Renal pelvis (tissue), 1 donor: ENCODE measurements at regions not wholly inside any gene's neighbourhood (a gene's known extent, or its start where the extent isn't known, plus 50 kb on each side); places are given as distances from the start of the nearest gene placed in this dataset.
A peak's percentile ranks its signal among the peaks of the same experiment; 100 is the strongest.
"Not testable (repeated sequence)": the region's sequence is repeated elsewhere in the genome, so short reads cannot be mapped to it uniquely, and the experiment has no call there.

Experiments
- DNase-seq: peaks from one replicate; pipeline ENCODE4 v3.0.0-alpha.2; 2013

GRCh38 chr3:139095803-139096466 is 51.2 kb upstream of the PRR23C start:
- no peak for DNase-seq

- DNase-seq, result no peak
Measured at GRCh38 chr3:139096670-139097069, 52.0 kb upstream of the PRR23C start.

DNA sequence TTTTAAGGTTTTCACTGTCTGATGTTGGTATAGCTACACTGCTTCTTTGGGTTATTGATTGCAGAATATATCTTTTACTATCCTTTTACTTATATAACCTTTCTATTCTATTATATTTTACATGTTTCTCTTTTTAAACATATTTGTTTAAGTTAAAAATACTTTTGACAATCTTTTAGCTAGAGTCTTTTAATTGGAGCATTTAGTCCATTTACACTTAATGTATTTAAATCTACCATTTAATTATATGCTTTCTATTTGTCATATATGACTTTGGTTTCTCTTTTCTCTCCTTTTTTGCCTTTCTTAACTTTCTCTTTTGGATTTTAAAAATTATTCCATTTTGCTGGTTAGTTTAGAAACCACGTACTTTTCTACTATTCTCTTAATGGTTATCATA is 53.7 kb upstream of the PRR23C start:
- no peak for DNase-seq

- no peak for DNase-seq
Measured at GRCh38 chr3:139099968-139100817, 55.5 kb upstream of the PRR23C start.

GRCh38 chr3:139100821-139101220 is 56.1 kb upstream of the PRR23C start:
- DNase-seq, result no peak

GRCh38 chr3:139101396-139101795 is 56.7 kb upstream of the PRR23C start:
- no peak for DNase-seq

DNA sequence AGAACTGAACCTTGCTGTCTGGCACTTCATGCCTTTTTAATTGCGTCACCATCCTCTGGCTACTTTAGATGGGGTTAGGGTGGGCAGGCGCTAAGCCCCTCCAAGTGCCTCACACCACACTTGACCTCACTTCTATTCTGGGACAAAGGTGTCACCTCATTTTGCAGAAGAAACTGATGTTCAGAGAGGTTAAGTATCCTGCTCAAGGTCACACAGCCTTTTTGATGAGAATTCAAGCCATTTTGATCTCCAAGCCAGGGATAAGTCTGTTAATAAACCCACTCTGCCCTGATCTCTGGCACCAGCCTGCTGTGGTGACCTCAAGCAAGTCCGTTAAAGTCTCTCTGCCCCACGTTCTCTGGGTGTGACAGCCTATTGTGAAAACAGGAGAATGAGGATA is 58.8 kb upstream of the PRR23C start:
- no peak for DNase-seq

GRCh38 chr3:139104062-139104461 is 59.4 kb upstream of the PRR23C start:
- DNase-seq, result no peak

- DNase-seq, result no peak
Measured at GRCh38 chr3:139105154-139105702, 60.5 kb upstream of the PRR23C start.

GRCh38 chr3:139106013-139106932 is 61.6 kb upstream of the PRR23C start:
- DNase-seq, result no peak

GRCh38 chr3:139107424-139108252 is 62.9 kb upstream of the PRR23C start:
- no peak for DNase-seq

- DNase-seq, result no peak
Measured at GRCh38 chr3:139108253-139108969, 63.7 kb upstream of the PRR23C start.

- no peak for DNase-seq
Measured at GRCh38 chr3:139109271-139109670, 64.6 kb upstream of the PRR23C start.

DNA sequence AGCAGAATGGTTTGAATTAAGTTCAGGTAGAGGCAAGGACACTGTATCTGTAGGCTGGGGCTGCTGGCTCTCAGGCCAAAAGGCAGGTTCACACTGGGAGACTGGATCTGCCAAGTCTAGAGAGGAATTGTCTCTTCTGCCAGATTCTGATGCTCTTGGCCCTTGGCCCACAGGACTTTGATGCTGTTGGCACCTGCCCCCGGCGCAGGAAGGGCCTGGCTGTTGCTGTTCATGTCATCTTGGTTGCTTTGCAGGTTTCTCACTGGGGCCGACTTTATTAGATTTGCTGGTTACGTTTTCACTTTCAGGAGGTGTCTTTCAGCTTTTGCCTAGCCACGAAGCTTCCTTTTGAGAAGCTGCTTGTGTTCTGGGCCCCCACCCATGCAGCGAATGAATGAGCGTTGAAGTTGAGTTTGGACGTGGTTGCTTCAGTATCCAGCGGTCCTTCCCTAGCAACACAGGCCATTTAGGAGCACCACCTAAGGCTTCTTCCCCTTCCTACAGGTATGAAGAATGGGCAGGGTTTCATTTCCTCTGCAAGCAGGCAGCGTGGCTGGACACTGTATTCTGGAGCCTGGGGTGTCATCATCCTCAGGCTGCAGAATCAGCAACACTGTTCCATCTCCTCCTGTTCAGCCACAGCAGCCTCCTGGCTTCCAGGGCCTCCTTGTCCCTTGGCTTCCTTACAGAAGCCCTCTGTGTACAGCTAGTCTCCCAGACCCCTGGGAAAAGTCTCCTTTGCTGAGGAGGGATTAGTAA is 65.6 kb upstream of the PRR23C start:
- no peak for DNase-seq

DNA sequence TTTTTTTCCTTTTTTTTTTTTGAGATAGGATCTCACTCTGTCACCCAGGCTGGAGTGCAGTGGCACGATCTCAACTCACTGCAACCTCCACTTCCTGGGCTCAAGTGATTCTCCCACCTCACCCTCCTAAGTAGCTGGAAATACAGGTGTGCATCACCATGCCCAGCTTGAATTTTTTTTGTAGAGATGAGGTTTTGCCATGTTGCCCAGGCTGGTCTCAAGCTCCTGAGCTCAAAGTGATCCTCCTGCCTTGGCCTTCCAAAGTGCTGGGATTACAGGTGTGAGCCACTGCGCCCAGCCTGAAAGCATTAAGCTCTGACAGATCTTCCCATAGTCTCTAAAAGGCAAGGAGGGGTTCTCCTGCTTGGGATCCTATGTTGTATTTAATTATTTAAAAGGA is 66.2 kb upstream of the PRR23C start:
- not testable (repeated sequence) for DNase-seq

GRCh38 chr3:139111392-139112229 is 66.9 kb upstream of the PRR23C start:
- DNase-seq, result peak; percentile 52

- DNase-seq, result no peak
Measured at GRCh38 chr3:139112230-139112558, 67.5 kb upstream of the PRR23C start.

GRCh38 chr3:139113231-139113992 is 68.7 kb upstream of the PRR23C start:
- no peak for DNase-seq
